Breast epithelium (tissue), 4 donors: ENCODE measurements at regions not wholly inside any gene's neighbourhood (a gene's known extent, or its start where the extent isn't known, plus 50 kb on each side); places are given as distances from the start of the nearest gene placed in this dataset.

Source experiments
- DNase-seq, 2 donors: peaks; one replicate each; pipeline ENCODE4 v3.0.0-alpha.2; 2019; ENCODE audit warnings: low spot score in 2 of 2
- H3K27ac ChIP-seq, 2 donors: fragments of 200-600 bp; sonication (generic) in 1 of 2; one replicate each; pipeline ENCODE4 v1.5.1; 2016 to 2019; ENCODE audit warnings: mild to moderate bottlenecking in 1 of 2
- H3K27me3 ChIP-seq, 2 donors: fragments of 200-600 bp; sonication (generic) in 1 of 2; one replicate each; pipeline versions ENCODE4 v1.5.1 to v1.6.0; 2017 to 2019; ENCODE audit warnings: control low read depth in 1 of 2, mild to moderate bottlenecking in 1 of 2
- H3K36me3 ChIP-seq: fragments of 200-600 bp; one replicate; pipeline ENCODE4 v1.5.1; 2019
- H3K4me1 ChIP-seq, 2 donors: fragments of 200-600 bp; sonication (generic); one replicate each; pipeline ENCODE4 v1.5.1; 2016 to 2019; ENCODE audit warnings: control low read depth in 1 of 2
- H3K4me3 ChIP-seq, 3 donors: fragments of 200-600 bp; sonication (generic); 1 replicate in 2 of 3; 2 replicates in 1 of 3; pipeline ENCODE4 v1.5.1; 2016 to 2019; ENCODE audit warnings: mild to moderate bottlenecking in 3 of 3, moderate library complexity in 2 of 3
- H3K9me3 ChIP-seq, 2 donors: fragments of 200-600 bp; sonication (generic) in 1 of 2; one replicate each; pipeline ENCODE4 v1.5.1; 2016 to 2019; ENCODE audit warnings: control low read depth in 1 of 2
- CTCF ChIP-seq, 3 donors: fragments of 450-650 bp; IDR thresholded peaks; one replicate each; pipeline ENCODE4 v1.5.1; 2016 to 2017; ENCODE audit warnings: antibody characterized with exemption in 3 of 3, mild to moderate bottlenecking in 3 of 3, moderate library complexity in 3 of 3
- POLR2A ChIP-seq: fragments of 450-650 bp; IDR thresholded peaks from one replicate; pipeline ENCODE4 v1.6.1; 2016; ENCODE audit warnings: antibody characterized with exemption, mild to moderate bottlenecking, moderate library complexity
- POLR2AphosphoS5 ChIP-seq, 3 donors: sonication (generic); formaldehyde crosslinking; IDR thresholded peaks; one replicate each; pipeline ENCODE4 v1.6.1; 2017; ENCODE audit warnings: antibody characterized with exemption in 3 of 3
- intact Hi-C: fragments of 100-400 bp; cut with DNase I; formaldehyde crosslinking; loops from one replicate; pipeline ENCODE4 v1.15.1; 2023; ENCODE audit warnings: low total_unique reads

DNA sequence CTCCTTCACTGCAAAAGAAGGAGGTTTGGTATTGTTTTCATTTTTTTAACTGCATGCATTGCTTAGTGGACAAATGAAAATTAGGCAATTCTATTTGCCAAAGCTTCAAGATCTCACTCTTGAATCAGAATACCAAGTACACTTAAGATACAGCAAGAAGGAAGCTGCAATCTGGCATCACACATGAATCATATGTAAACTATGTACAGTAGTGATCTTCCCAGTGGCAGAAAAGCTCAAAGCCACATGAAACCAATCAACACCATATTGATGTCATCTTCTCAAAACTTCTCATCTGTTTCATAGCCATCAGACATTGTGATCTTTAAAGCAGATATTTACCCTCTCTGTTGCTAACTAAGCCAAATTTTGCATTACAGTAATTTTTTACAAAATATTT, 550.1 kb downstream of the LTN1 start:
- Histone ChIP-seq H3K4me1 (no peaks in the 10 kb centered on the region), H3K4me3 (no peak overlapping the region), H3K9me3 (no peaks in the 10 kb centered on the region), H3K27ac (no peak overlapping the region), H3K27me3 (no peaks in the 10 kb centered on the region), H3K36me3 (no peaks in the 10 kb centered on the region)
- TF ChIP-seq POLR2A (no peak), CTCF (IDR thresholded peaks at IDR 0.05) (no peak), POLR2AphosphoS5 (IDR thresholded peaks at IDR 0.05) (no peak)
- DNase-seq: no peak
- intact Hi-C loops: no loop called here

DNA sequence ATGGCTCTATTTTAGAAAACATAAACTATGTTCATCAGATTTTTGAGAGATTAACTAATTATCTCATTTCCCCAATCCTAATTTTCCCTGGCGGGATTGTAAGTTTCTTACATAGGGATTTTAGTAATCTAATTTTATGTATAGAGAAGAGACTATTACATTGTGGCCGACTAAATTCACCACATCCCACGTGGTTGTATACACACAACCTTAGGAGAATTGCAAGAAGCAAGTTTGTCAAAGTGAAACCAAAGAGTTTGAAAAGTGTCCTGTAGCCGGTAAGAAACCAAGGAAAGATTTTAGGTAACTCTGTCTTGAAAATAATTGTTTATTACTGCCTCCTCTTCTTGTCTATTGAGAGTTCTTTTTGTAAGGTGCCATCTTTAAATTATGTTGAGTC, 550.6 kb downstream of the LTN1 start:
- TF ChIP-seq POLR2AphosphoS5 (IDR thresholded peaks at IDR 0.05) (no peak), POLR2A (no peak), CTCF (IDR thresholded peaks at IDR 0.05) (no peak)
- Histone ChIP-seq H3K4me3 (no peak overlapping the region), H3K9me3 (no peaks in the 10 kb centered on the region), H3K27me3 (no peaks in the 10 kb centered on the region), H3K27ac (no peak overlapping the region), H3K4me1 (no peaks in the 10 kb centered on the region), H3K36me3 (no peaks in the 10 kb centered on the region)
- DNase-seq: no peak
- intact Hi-C loops: no loop called here

GRCh38 chr21:28439788-28440187, 552.9 kb downstream of the LTN1 start:
- TF ChIP-seq POLR2A: no peak
- peak in 2 of 3 donors; percentile 26 to 32 for TF ChIP-seq POLR2AphosphoS5 (IDR thresholded peaks at IDR 0.05)
- H3K27ac ChIP-seq: peak overlapping the region in 1 of 2 donors; percentile 33
- intact Hi-C loops: no loop called here
- no peaks in the 10 kb centered on the region for H3K27me3 ChIP-seq
- H3K36me3 ChIP-seq: no peaks in the 10 kb centered on the region
- no peak overlapping the region for H3K4me3 ChIP-seq
- no peak for DNase-seq
- no peaks in the 10 kb centered on the region for H3K9me3 ChIP-seq
- no peaks in the 10 kb centered on the region for H3K4me1 ChIP-seq

- Histone ChIP-seq H3K4me1 (no peaks in the 10 kb centered on the region), H3K36me3 (no peaks in the 10 kb centered on the region), H3K27me3 (no peaks in the 10 kb centered on the region), H3K9me3 (no peaks in the 10 kb centered on the region), H3K4me3 (no peak overlapping the region), H3K27ac (peak overlapping the region in 1 of 2 donors; percentile 33)
- DNase-seq: no peak
- intact Hi-C loops: no loop called here
- TF ChIP-seq POLR2A (no peak), POLR2AphosphoS5 (IDR thresholded peaks at IDR 0.05) (no peak), CTCF (IDR thresholded peaks at IDR 0.05) (no peak)
Measured at GRCh38 chr21:28439251-28439650, 553.4 kb downstream of the LTN1 start.

DNA sequence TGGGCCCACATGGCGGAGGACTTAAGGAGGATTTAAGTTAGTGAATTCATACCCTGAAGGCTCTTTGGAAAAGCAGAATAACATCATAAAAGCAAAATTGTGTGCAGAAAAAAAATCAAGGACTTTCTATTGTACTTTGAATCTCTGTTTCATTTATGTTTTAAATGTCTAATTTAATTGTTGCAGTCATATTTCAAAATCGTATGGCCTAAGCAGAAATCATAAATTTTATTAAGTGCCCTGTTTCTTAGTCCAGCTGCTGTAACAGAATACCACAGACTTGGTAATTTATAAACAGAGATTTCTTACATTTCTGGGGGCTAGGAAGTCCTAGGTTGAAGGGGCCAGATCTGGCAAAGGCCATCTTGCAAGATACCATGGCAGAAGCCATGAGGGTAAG, 555.6 kb downstream of the LTN1 start:
- no peaks in the 10 kb centered on the region for H3K27me3 ChIP-seq
- no peaks in the 10 kb centered on the region for H3K4me1 ChIP-seq
- H3K27ac ChIP-seq: no peak overlapping the region
- H3K4me3 ChIP-seq: no peak overlapping the region
- no peaks in the 10 kb centered on the region for H3K9me3 ChIP-seq
- intact Hi-C loops: no loop called here
- TF ChIP-seq CTCF (IDR thresholded peaks at IDR 0.05) (no peak), POLR2AphosphoS5 (IDR thresholded peaks at IDR 0.05) (no peak), POLR2A (no peak)
- H3K36me3 ChIP-seq: no peaks in the 10 kb centered on the region
- DNase-seq: no peak
